Endothelial cell (in vitro differentiated cells): ENCODE measurements at regions not wholly inside any gene's neighbourhood (a gene's known extent, or its start where the extent isn't known, plus 50 kb on each side); places are given as distances from the start of the nearest gene placed in this dataset.

Source experiments
- DNase-seq: peaks from one replicate; pipeline ENCODE4 v3.0.0; 2021; ENCODE audit warnings: low spot score
- H3K27ac Mint-ChIP-seq: one replicate; pipeline ENCODE4 v1.8.0; 2021; ENCODE audit warnings: mixed read lengths, inconsistent platforms; ENCODE audit not compliant: unreplicated experiment
- H3K27me3 Mint-ChIP-seq: one replicate; pipeline ENCODE4 v1.8.0; 2021; ENCODE audit warnings: mild to moderate bottlenecking, moderate library complexity, mixed read lengths, inconsistent platforms; ENCODE audit not compliant: unreplicated experiment
- H3K36me3 Mint-ChIP-seq: one replicate; pipeline ENCODE4 v1.8.0; 2021; ENCODE audit warnings: mild to moderate bottlenecking, low read depth, mixed read lengths, inconsistent platforms; ENCODE audit not compliant: unreplicated experiment
- H3K4me1 Mint-ChIP-seq: one replicate; pipeline ENCODE4 v1.8.0; 2021; ENCODE audit warnings: mild to moderate bottlenecking, mixed read lengths, inconsistent platforms; ENCODE audit not compliant: unreplicated experiment
- H3K4me3 Mint-ChIP-seq: one replicate; pipeline ENCODE4 v1.8.0; 2021; ENCODE audit warnings: mild to moderate bottlenecking, mixed read lengths, inconsistent platforms; ENCODE audit not compliant: unreplicated experiment
- H3K9me3 Mint-ChIP-seq: one replicate; pipeline ENCODE4 v1.8.0; 2021; ENCODE audit warnings: mixed read lengths, inconsistent platforms; ENCODE audit not compliant: unreplicated experiment
- CTCF ChIP-seq: fragments of 200-600 bp; sonication (generic); IDR thresholded peaks from one replicate; pipeline ENCODE4 v1.5.0; 2021; ENCODE audit warnings: antibody characterized with exemption; ENCODE audit not compliant: unreplicated experiment

DNA sequence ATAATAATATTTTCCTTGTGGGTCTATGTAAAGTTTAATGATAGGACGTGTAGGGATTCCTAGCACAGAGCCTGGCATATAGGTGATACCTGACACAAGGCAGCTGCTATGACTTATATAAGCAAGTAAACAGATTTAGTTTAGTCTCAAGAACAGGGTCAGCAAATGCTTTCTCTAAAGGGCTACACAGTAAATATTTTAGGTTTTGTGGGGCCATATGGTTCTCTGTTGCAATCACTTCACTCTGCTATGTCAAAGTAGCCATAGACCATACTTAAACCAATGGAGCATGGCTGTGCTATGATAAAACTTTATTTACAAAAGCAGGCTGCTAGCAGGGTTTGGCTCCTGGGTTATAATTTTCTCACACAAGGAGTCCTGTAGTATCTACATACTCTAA lies 204.8 kb upstream of the KLF4 start:
- no peak for DNase-seq
- TF ChIP-seq CTCF: no peak
- H3K9me3 Mint-ChIP-seq: no peaks in the 10 kb centered on the region
- no peaks in the 10 kb centered on the region for H3K36me3 Mint-ChIP-seq
- no peak overlapping the region for H3K27ac Mint-ChIP-seq
- H3K4me3 Mint-ChIP-seq: no peak overlapping the region
- H3K27me3 Mint-ChIP-seq: no peaks in the 10 kb centered on the region
- peaks cover 16% of the 10 kb centered on the region for H3K4me1 Mint-ChIP-seq

- DNase-seq: no peak
- Mint-ChIP-seq H3K4me1 (peaks cover 16% of the 10 kb centered on the region), H3K9me3 (no peaks in the 10 kb centered on the region), H3K27me3 (no peaks in the 10 kb centered on the region), H3K4me3 (no peak overlapping the region), H3K36me3 (no peaks in the 10 kb centered on the region), H3K27ac (no peak overlapping the region)
- TF ChIP-seq CTCF: no peak
These were observed 204.2 kb upstream of the KLF4 start for GRCh38 chr9:107693625-107694326.

DNA sequence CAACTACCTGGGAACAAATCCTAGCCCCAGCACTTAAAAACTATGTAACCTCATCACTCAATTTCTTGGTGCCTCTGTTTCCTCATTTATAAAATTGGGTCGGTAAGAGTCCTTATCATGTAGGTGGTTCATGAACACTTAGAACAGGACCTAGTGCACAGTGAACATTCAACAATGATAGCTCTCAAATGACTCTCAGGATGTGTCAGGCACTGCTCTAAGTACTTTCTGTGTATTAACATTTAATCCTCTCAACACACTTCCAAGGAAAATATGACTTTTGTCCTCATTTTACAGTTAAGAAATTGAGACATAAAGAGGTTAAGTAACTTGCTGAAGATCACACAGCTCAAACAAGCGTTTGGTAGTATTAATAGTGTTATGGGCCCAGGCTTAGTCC lies 202.1 kb upstream of the KLF4 start:
- Mint-ChIP-seq H3K4me1 (peaks cover 9% of the 10 kb centered on the region), H3K27me3 (peaks cover 3% of the 10 kb centered on the region), H3K27ac (no peak overlapping the region), H3K4me3 (no peak overlapping the region), H3K9me3 (no peaks in the 10 kb centered on the region), H3K36me3 (no peaks in the 10 kb centered on the region)
- TF ChIP-seq CTCF: no peak
- no peak for DNase-seq

GRCh38 chr9:107690021-107690420 lies 200.5 kb upstream of the KLF4 start:
- Mint-ChIP-seq H3K4me1 (peaks cover 7% of the 10 kb centered on the region), H3K36me3 (no peaks in the 10 kb centered on the region), H3K27me3 (peaks cover 3% of the 10 kb centered on the region), H3K9me3 (no peaks in the 10 kb centered on the region), H3K27ac (no peak overlapping the region), H3K4me3 (no peak overlapping the region)
- TF ChIP-seq CTCF: no peak
- DNase-seq: no peak

- no peak overlapping the region for H3K27ac Mint-ChIP-seq
- peaks cover 16% of the 10 kb centered on the region for H3K4me1 Mint-ChIP-seq
- no peaks in the 10 kb centered on the region for H3K9me3 Mint-ChIP-seq
- H3K36me3 Mint-ChIP-seq: no peaks in the 10 kb centered on the region
- no peak overlapping the region for H3K4me3 Mint-ChIP-seq
- TF ChIP-seq CTCF: no peak
- H3K27me3 Mint-ChIP-seq: peaks cover 3% of the 10 kb centered on the region
- DNase-seq: no peak
These were observed 199.2 kb upstream of the KLF4 start for GRCh38 chr9:107688728-107689127.
